HCT116 (cell line): ENCODE measurements at regions not wholly inside any gene's neighbourhood (a gene's known extent, or its start where the extent isn't known, plus 50 kb on each side); places are given as distances from the start of the nearest gene placed in this dataset.

Source experiments
- ATAC-seq: fragments of 200-7000 bp; cut with Tn5 transposase; 2 replicates; pipeline ENCODE4 v1.9.1; 2020; ENCODE audit warnings: mild to moderate bottlenecking, moderate library complexity
- BruUV-seq: library from RNA; stranded (reverse); fragments of 400-500 nt; replicated peaks from 2 replicates; lab custom pipeline; 2021; lab: Mats Ljungman, UMichigan
- CTCF ChIA-PET: fragments of 300-600 bp; sonication (Branson Sonifier 250); formaldehyde crosslinking; loops from one replicate; lab custom pipeline; 2021; ENCODE audit warnings: antibody characterized with exemption; lab: Charles Lee
- POLR2A ChIA-PET: fragments of 300-600, 350-600 bp; sonication (Branson Sonifier 250); formaldehyde crosslinking; loops from one replicate; lab custom pipeline; 2021; ENCODE audit warnings: antibody characterized with exemption; lab: Charles Lee
- RAD21 ChIA-PET, 2 experiments: fragments of 300-600 bp; sonication (Branson Sonifier 250); formaldehyde crosslinking; loops; one replicate each; lab custom pipeline; 2023; ENCODE audit warnings: low total read pairs in 2 of 2; ENCODE audit not compliant: uncharacterized antibody in 2 of 2, unreplicated experiment in 2 of 2, low non-redundant PET in 1 of 2; lab: Charles Lee
- DNase-seq: peaks from one replicate; pipeline ENCODE4 v3.0.0-alpha.2; 2010; ENCODE audit warnings: low read depth, low spot score
- H2AFZ ChIP-seq: fragments of 200-600 bp; shearing (Covaris generic), sonication (generic); 2 replicates; pipeline ENCODE4 v1.6.1; 2017; ENCODE audit warnings: low read depth, mixed run types, mixed read lengths, antibody characterized with exemption, low read length; ENCODE audit not compliant: poor library complexity, severe bottlenecking
- H3K27ac ChIP-seq: 2 replicates; pipeline ENCODE4 v1.5.1; 2012; ENCODE audit warnings: low read depth, low read length
- H3K27me3 ChIP-seq: fragments of 200-600 bp; sonication (generic); 2 replicates; pipeline ENCODE4 v1.6.1; 2016; ENCODE audit warnings: mixed run types, low read length, mixed read lengths; ENCODE audit not compliant: insufficient read depth
- H3K36me3 ChIP-seq, 2 experiments: fragments of 200-500 bp in 1 of 2; fragments of 200-600 bp in 1 of 2; sonication (Bioruptor generic) in 1 of 2; sonication (generic) in 1 of 2; 2 replicates each; pipeline versions ENCODE4 v1.5.1 to v1.6.1; 2014 to 2016; ENCODE audit warnings: low read length in 2 of 2, inconsistent platforms in 1 of 2, mixed read lengths in 1 of 2, mixed run types in 1 of 2; ENCODE audit not compliant: insufficient read depth in 2 of 2, control insufficient read depth in 1 of 2
- H3K4me1 ChIP-seq, 2 experiments: fragments of 200-600 bp in 1 of 2; sonication (generic) in 1 of 2; 2 replicates each; pipeline versions ENCODE4 v1.5.1 to v1.6.1; 2012 to 2017; ENCODE audit warnings: low read length in 2 of 2, inconsistent platforms in 1 of 2, mild to moderate bottlenecking in 1 of 2, mixed read lengths in 1 of 2, mixed run types in 1 of 2, moderate library complexity in 1 of 2; ENCODE audit not compliant: insufficient read depth in 2 of 2, control insufficient read depth in 1 of 2
- H3K4me2 ChIP-seq: fragments of 200-600 bp; sonication (generic); 2 replicates; pipeline ENCODE4 v1.6.1; 2017; ENCODE audit warnings: mixed run types, low read length, mixed read lengths
- H3K4me3 ChIP-seq, 2 experiments: fragments of 200-600 bp in 1 of 2; sonication (generic) in 1 of 2; replicated peaks in 1 of 2; 2 replicates each; pipeline ENCODE4 v1.5.1; 2011 to 2016; ENCODE audit warnings: low read length in 2 of 2, control low read depth in 1 of 2, low read depth in 1 of 2, mild to moderate bottlenecking in 1 of 2, mixed read lengths in 1 of 2, mixed run types in 1 of 2
- H3K79me2 ChIP-seq: fragments of 200-600 bp; sonication (generic); 2 replicates; pipeline ENCODE4 v1.6.1; 2017; ENCODE audit warnings: mild to moderate bottlenecking, mixed run types, low read length, moderate library complexity, mixed read lengths; ENCODE audit not compliant: insufficient read depth
- H3K9ac ChIP-seq: fragments of 200-600 bp; sonication (generic); 2 replicates; pipeline ENCODE4 v1.6.1; 2016; ENCODE audit warnings: low read length, mixed read lengths
- H3K9me2 ChIP-seq: fragments of 200-600 bp; sonication (generic), shearing (Covaris generic); 2 replicates; pipeline ENCODE4 v1.6.1; 2017; ENCODE audit warnings: mixed run types, mild to moderate bottlenecking, moderate library complexity; ENCODE audit not compliant: insufficient read depth
- H3K9me3 ChIP-seq, 2 experiments: fragments of 200-500 bp in 1 of 2; fragments of 200-600 bp in 1 of 2; sonication (Bioruptor generic) in 1 of 2; sonication (generic) in 1 of 2; 2 replicates each; pipeline ENCODE4 v1.6.1; 2014 to 2017; ENCODE audit warnings: low read length in 2 of 2, mixed read lengths in 2 of 2, inconsistent platforms in 1 of 2, low read depth in 1 of 2, mild to moderate bottlenecking in 1 of 2, mixed run types in 1 of 2, moderate library complexity in 1 of 2; ENCODE audit not compliant: control insufficient read depth in 1 of 2, insufficient read depth in 1 of 2
- H4K20me1 ChIP-seq: fragments of 200-600 bp; sonication (generic), shearing (Covaris generic); 2 replicates; pipeline ENCODE4 v1.6.1; 2017; ENCODE audit warnings: mixed run types, mild to moderate bottlenecking, moderate library complexity; ENCODE audit not compliant: insufficient read depth
- CTCF ChIP-seq, 3 experiments: fragments of 200-600 bp in 1 of 3; sonication (generic) in 1 of 3; IDR thresholded peaks in 2 of 3; conservative IDR thresholded peaks in 1 of 3; 2 replicates each; pipeline ENCODE4 v1.5.1; 2012 to 2017; ENCODE audit warnings: low read depth in 2 of 3, low read length in 2 of 3, antibody characterized with exemption in 1 of 3, borderline replicate concordance in 1 of 3, control low read depth in 1 of 3, mild to moderate bottlenecking in 1 of 3, mixed read lengths in 1 of 3, mixed run types in 1 of 3, moderate library complexity in 1 of 3; ENCODE audit not compliant: insufficient read depth in 1 of 3
- EGR1 ChIP-seq: IDR thresholded peaks from 2 replicates; pipeline ENCODE4 v1.6.1; 2012; ENCODE audit warnings: low read depth
- ELF1 ChIP-seq: IDR thresholded peaks from 2 replicates; pipeline ENCODE4 v1.6.1; 2012; ENCODE audit warnings: low read depth, borderline replicate concordance
- EZH2 ChIP-seq: fragments of 200-600 bp; sonication (generic); IDR thresholded peaks from 2 replicates; pipeline ENCODE4 v1.6.1; 2017; ENCODE audit warnings: antibody characterized with exemption, mixed run types
- JUND ChIP-seq: IDR thresholded peaks from 2 replicates; pipeline ENCODE4 v1.6.1; 2012
- POLR2A ChIP-seq: IDR thresholded peaks from 2 replicates; pipeline ENCODE4 v1.7.0; 2011; ENCODE audit warnings: borderline replicate concordance; ENCODE audit not compliant: insufficient read depth, insufficient read length; ENCODE audit errors: extremely low read depth
- POLR2AphosphoS5 ChIP-seq: IDR thresholded peaks from 2 replicates; pipeline ENCODE4 v1.6.1; 2011; ENCODE audit warnings: mild to moderate bottlenecking, low read depth, low read length, moderate library complexity
- RAD21 ChIP-seq: IDR thresholded peaks from 2 replicates; pipeline ENCODE4 v1.6.1; 2012; ENCODE audit warnings: low read depth, mild to moderate bottlenecking
- SIN3A ChIP-seq: IDR thresholded peaks from 2 replicates; pipeline ENCODE4 v1.6.1; 2012; ENCODE audit warnings: low read depth
- SP1 ChIP-seq: IDR thresholded peaks from 2 replicates; pipeline ENCODE4 v1.6.1; 2012; ENCODE audit warnings: low read depth
- YY1 ChIP-seq: IDR thresholded peaks from 2 replicates; pipeline ENCODE4 v1.6.1; 2011; ENCODE audit warnings: low read length, low read depth, moderate library complexity, mild to moderate bottlenecking; ENCODE audit not compliant: insufficient replicate concordance; ENCODE audit errors: extremely low read depth
- ZBTB33 ChIP-seq: IDR thresholded peaks from 2 replicates; pipeline ENCODE4 v1.6.1; 2011; ENCODE audit warnings: mild to moderate bottlenecking, low read length, moderate library complexity; ENCODE audit not compliant: insufficient replicate concordance; ENCODE audit errors: extremely low read depth
- ZFX ChIP-seq: fragments of 450-650 bp; IDR thresholded peaks from 2 replicates; pipeline ENCODE4 v1.6.1; 2017
- intact Hi-C: fragments of 100-400 bp; cut with micrococcal nuclease; formaldehyde crosslinking; loops from 2 replicates; pipeline ENCODE4 v1.10.0; 2022
- TF ChIP-seq, protein P1 (sequence below): IDR thresholded peaks from 2 replicates; pipeline ENCODE4 v1.6.1; 2012

GRCh38 chr2:118584062-118584749 lies 263.2 kb downstream of the EN1 start:
- ChIA-PET POLR2A (no interaction called here), CTCF (no interaction called here), RAD21 (no interaction called here)
- no peak overlapping the region for H3K4me2 ChIP-seq
- no peaks in the 10 kb centered on the region for H3K4me1 ChIP-seq
- ATAC-seq (no peak), DNase-seq (no peak)
- no TSS peak for BruUV-seq
- no peak overlapping the region for H3K4me3 ChIP-seq
- no peaks in the 10 kb centered on the region for H3K36me3 ChIP-seq
- TF ChIP-seq SP1: no peak
- no peak overlapping the region for H3K9ac ChIP-seq
- no peak overlapping the region for H3K27ac ChIP-seq
- no peaks in the 10 kb centered on the region for H3K9me2 ChIP-seq
- H2AFZ ChIP-seq: no peak overlapping the region
- intact Hi-C loops: no loop called here
- H4K20me1 ChIP-seq: no peaks in the 10 kb centered on the region
- peaks cover 20% of the 10 kb centered on the region; the same call in 1 of the 2 replicates for H3K27me3 ChIP-seq
- H3K9me3 ChIP-seq: no peaks in the 10 kb centered on the region
- no peaks in the 10 kb centered on the region for H3K79me2 ChIP-seq

DNA sequence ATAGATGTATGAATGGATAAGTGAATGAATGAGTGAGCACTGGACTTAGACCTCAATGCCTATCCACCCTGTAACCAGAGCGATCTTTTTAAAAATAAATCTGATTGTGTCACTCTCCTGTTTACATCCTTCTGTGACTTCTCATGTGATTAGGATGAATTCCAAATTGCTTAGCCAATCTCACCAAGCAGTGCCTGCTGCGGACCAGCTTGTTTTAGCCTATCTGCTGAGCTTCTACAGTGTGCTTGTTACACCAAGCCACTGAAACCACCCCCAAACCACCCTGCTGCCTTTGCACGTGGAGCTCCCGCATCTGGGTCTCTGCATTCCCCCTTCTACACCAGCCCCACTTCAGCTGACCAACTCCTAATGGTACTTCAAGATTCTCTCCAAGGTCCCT lies 265.4 kb downstream of the EN1 start:
- intact Hi-C loops: no loop called here
- no peaks in the 10 kb centered on the region for H3K79me2 ChIP-seq
- no TSS peak for BruUV-seq
- ATAC-seq (no peak), DNase-seq (no peak)
- ChIA-PET CTCF (no interaction called here), POLR2A (no interaction called here), RAD21 (no interaction called here)
- H3K9me2 ChIP-seq: no peaks in the 10 kb centered on the region
- H3K4me2 ChIP-seq: no peak overlapping the region
- peaks cover 30% of the 10 kb centered on the region; the same call in 1 of the 2 replicates for H3K27me3 ChIP-seq
- no peak overlapping the region for H3K9ac ChIP-seq
- no peak overlapping the region for H3K27ac ChIP-seq
- H2AFZ ChIP-seq: no peak overlapping the region
- no peaks in the 10 kb centered on the region for H4K20me1 ChIP-seq
- no peaks in the 10 kb centered on the region for H3K36me3 ChIP-seq
- no peak overlapping the region for H3K4me3 ChIP-seq
- no peaks in the 10 kb centered on the region for H3K4me1 ChIP-seq
- H3K9me3 ChIP-seq: no peaks in the 10 kb centered on the region
- TF ChIP-seq CTCF (IDR thresholded peaks at IDR 0.05 in 2 of 3, conservative IDR thresholded peaks at IDR 0.05 in 1 of 3; ENCODE audit: borderline replicate concordance in 1 of 3, insufficient read depth in 1 of 3, low read depth in 2 of 3, low read length in 2 of 3) (no peak), RAD21 (no peak), JUND (no peak), EGR1 (no peak), ZFX (no peak), POLR2A (no peak), ELF1 (no peak), ZBTB33 (no peak), SIN3A (no peak), YY1 (no peak), POLR2AphosphoS5 (no peak), EZH2 (no peak)
- TF ChIP-seq, protein P1, sequence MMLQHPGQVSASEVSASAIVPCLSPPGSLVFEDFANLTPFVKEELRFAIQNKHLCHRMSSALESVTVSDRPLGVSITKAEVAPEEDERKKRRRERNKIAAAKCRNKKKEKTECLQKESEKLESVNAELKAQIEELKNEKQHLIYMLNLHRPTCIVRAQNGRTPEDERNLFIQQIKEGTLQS: no peak
